GM18907 (cell line): ENCODE measurements at regions not wholly inside any gene's neighbourhood (a gene's known extent, or its start where the extent isn't known, plus 50 kb on each side); places are given as distances from the start of the nearest gene placed in this dataset.
"Not testable (repeated sequence)": the region's sequence is repeated elsewhere in the genome, so short reads cannot be mapped to it uniquely, and the experiment has no call there.

Experiments
- ATAC-seq: cut with Tn5 transposase; IDR thresholded peaks from one replicate; pipeline ENCODE4 v1.9.1; 2021; ENCODE audit warnings: mild to moderate bottlenecking, moderate library complexity; ENCODE audit not compliant: unreplicated experiment

DNA sequence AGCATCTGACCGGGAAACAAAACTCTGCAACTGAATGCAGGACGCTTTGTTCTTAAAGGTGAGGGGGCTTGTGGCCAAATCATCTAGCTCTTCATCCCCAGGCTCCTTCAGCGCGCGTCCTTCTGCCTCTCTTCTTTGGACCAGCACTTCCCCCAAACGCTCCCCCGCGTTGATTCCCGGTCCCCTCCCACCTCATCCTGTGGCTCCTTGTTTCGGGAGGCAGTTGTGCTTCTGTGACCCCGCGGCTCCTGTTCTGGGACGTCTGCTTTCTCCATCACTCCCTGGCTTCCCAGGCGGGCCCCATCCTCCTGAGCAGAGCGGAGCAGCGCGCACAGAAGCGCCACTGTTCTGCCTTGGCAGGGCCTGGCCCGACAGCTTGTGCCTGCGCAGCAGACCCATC lies 109.7 kb upstream of the ZNG1E start:
- not testable (repeated sequence) for ATAC-seq

DNA sequence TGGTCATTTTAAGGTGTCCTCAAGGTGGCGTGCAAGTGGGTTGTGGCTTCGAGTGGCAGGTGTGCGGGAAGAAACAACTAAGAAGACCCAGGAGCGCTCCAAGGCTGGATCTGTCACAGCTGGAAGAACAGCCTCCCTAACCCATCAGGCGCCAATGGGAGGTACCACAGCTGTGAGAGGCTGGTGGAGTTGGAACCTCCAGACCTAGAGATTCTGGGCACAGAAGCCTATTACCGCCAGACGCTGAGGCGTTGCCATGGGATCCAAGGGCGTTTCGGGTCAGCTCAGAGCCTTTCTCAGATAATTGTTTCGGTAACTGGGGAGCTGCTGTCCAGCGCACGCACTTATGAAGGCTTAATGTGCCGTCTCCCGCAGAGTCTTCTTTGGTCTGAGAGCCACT lies 156.7 kb upstream of the ZNG1E start:
- ATAC-seq = not testable (repeated sequence)

DNA sequence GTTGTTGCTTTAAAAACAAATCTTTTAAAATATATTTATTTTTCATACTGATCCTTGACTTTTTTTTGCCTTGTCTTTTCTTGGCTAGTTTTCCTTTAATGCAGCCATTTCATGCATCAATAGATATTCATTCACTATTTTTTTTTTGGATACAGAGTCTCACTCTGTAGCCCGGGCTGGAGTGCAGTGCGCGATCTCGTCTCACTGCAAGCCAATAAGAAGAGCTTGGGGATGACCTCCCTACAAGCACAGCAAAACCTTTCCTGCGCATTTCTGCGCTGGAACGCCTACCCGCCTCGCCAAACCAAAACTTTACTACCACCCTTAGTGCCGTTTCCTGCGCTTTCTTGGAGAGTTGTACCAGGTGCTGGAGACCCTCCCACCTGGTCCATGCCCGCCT lies 161.3 kb upstream of the ZNG1E start:
- not testable (repeated sequence) for ATAC-seq

GRCh38 chr9:65507897-65508296 lies 167.8 kb upstream of the ZNG1E start:
- not testable (repeated sequence) for ATAC-seq

- not testable (repeated sequence) for ATAC-seq
These were observed 171.0 kb upstream of the ZNG1E start for GRCh38 chr9:65504686-65505085.

GRCh38 chr9:65503696-65504095 lies 172.0 kb upstream of the ZNG1E start:
- not testable (repeated sequence) for ATAC-seq

DNA sequence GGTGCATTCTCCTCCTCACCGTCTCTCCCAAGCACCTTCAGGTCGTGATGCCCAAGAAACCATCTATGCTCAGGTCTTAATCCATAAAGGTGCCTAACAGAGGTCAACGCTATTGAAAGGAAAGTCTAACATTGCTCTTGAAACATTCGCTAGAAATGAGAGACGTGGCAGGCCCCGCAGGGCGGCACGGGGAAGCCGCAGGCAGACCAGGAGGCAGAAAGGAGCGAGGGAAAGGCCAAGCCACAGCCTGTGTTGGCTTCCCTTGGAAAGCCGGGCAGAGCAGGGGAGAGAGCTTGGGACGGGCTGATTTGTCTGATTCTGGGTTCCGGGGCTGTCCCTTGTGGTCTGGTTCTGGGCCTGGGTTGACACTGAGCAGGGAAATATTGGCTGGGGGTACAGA lies 192.8 kb upstream of the ZNG1E start:
- not testable (repeated sequence) for ATAC-seq

GRCh38 chr9:65481291-65481690 lies 194.4 kb upstream of the ZNG1E start:
- ATAC-seq = not testable (repeated sequence)

DNA sequence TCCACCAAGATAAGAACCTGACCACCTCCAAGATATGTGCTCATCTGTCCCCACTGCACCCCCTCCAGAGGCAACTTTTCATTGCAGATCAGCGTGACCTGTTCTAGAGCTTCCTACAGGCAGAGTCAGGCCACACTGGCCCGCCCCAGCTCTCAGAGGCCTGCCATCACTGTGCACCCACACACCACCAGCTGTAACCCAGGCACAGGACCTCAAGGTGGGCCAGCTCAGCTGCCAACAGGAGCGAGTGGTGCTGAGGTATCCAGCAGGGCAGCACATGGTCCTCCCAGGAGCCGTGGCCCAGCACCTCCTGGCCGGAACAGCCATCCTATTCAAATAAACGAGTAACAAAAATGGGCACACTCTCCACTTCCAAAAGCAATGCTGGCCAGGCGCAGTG lies 189.9 kb upstream of the FOXD4L5 start:
- not testable (repeated sequence) for ATAC-seq

DNA sequence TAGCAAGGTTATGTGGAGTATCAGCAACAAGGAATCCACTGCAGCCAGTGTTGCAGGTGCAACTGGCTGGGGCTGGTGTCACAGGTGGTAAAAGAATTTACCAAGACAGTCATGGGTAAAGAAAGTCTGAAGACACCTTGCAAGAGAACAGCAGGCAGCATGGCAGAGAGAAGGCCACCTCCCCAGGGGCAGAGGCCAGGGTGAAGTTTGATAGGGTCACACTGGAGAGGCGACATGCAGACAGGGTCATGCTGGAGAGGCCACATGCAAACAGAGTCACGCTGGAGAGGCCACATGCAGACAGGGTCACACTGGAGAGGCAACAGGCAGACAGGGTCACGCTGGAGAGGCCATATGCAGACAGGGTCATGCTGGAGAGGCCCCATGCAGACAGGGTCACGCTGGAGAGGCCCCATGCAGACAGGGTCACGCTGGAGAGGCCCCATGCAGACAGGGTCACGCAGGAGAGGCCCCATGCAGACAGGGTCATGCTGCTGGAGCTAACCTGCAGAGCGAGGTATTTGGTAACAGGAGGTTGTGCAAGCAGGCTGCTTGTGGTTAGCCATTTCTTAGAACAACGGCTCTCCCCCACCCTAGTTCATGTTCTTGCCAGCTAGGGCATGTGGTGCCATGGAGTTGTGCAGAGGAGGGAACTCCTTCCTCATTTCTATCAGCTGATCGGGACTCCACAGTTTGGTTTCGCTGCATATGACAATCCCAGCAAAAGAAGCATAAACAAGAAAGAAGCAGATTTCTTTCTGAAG lies 188.2 kb upstream of the FOXD4L5 start:
- ATAC-seq = not testable (repeated sequence)

- not testable (repeated sequence) for ATAC-seq
These were observed 186.1 kb upstream of the FOXD4L5 start for GRCh38 chr9:65471106-65471505.

DNA sequence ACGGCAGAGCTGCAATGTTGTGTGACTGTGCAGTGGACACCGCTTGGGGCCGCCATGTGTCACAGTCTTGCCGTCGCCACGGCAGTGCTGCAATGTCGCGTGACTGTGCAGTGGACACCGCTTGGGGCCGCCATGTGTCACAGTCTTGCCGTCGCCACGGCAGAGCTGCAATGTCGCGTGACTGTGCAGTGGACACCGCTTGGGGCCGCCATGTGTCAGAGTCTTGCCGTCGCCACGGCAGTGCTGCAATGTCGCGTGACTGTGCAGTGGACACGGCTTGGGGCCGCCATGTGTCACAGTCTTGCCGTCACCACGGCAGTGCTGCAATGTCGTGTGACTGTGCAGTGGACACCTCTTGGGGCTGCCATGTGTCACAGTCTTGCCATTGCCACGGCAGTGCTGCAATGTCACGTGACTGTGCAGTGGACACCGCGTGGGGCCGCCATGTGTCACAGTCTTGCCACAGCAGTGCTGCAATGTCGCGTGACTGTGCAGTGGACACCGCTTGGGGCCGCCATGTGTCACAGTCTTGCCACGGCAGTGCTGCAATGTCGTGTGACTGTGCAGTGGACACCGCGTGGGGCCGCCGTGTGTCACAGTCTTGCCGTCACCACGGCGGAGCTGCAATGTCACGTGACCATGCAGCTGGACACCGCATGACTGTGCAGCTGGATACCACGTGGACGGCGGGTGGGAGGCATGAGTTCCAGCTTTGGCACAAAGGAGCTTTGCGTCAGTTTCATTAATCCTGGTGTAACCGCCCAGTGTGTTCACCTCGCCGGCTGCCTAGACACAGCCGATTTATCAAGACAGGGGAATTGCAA lies 182.1 kb upstream of the FOXD4L5 start:
- ATAC-seq = not testable (repeated sequence)

GRCh38 chr9:65465246-65465895 lies 180.4 kb upstream of the FOXD4L5 start:
- not testable (repeated sequence) for ATAC-seq

- ATAC-seq = not testable (repeated sequence)
These were observed 177.5 kb upstream of the FOXD4L5 start for GRCh38 chr9:65462476-65462875.

- no peak for ATAC-seq
These were observed 174.8 kb upstream of the FOXD4L5 start for GRCh38 chr9:65459756-65460320.

GRCh38 chr9:65458992-65459391 lies 174.0 kb upstream of the FOXD4L5 start:
- no peak for ATAC-seq

- ATAC-seq = no peak
These were observed 173.5 kb upstream of the FOXD4L5 start for GRCh38 chr9:65458465-65458864.

GRCh38 chr9:65456991-65457390 lies 172.0 kb upstream of the FOXD4L5 start:
- not testable (repeated sequence) for ATAC-seq

DNA sequence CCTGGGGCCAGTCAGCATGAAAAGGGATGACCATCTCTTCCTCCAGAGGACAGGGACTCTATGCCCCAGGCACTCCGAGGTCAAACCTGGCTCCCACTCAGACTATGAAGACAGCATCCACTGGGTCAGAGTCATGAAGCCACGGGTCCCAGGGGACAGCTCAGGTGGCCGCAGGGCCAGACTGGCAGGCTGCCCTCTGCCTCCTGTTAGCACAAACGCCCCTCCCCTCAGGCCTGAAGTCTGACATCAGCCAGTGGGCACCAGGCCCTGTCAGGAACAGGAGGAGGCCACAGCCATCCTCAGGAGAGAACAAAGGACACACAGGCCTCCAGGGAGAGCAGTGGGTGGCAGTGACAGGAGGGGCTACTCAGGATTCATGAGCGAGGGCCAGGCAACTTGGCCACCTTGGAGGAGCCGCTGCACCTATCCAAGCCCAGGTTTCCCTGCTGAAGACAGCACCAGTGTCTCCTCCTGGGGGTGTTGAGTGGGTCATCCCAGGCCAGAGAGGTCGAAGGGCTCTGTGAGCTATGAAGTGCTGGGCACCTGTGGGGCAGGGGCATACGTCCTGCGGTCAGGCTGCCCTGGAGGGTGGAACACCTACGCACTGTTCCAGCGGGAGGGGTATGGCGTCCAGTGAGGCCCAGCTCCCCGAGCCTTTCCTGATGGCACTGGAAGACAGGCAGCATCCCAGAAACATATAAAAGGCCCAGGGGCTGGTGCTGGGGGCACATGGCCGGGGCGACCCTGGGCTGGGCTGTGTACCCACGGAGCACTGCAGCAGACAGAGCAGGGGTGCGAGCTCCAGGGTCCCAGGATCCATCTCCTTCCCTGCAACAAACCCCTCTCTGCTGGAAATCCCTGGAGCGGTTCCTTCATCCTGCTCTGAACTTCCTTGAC lies 171.0 kb upstream of the FOXD4L5 start:
- not testable (repeated sequence) for ATAC-seq

GRCh38 chr9:65455136-65455535 lies 170.1 kb upstream of the FOXD4L5 start:
- not testable (repeated sequence) for ATAC-seq
